Tibial nerve (tissue), 4 donors: ENCODE measurements at regions not wholly inside any gene's neighbourhood (a gene's known extent, or its start where the extent isn't known, plus 50 kb on each side); places are given as distances from the start of the nearest gene placed in this dataset.

ENCODE experiments used
- DNase-seq, 2 donors: peaks; one replicate each; pipeline ENCODE4 v3.0.0-alpha.2; 2019; ENCODE audit warnings: low spot score in 2 of 2
- H3K27ac ChIP-seq, 4 donors: fragments of 200-600 bp; sonication (generic) in 3 of 4; one replicate each; pipeline ENCODE4 v1.5.1; 2017 to 2019; ENCODE audit warnings: mild to moderate bottlenecking in 1 of 4
- H3K27me3 ChIP-seq, 2 donors: fragments of 200-600 bp; sonication (generic) in 1 of 2; one replicate each; pipeline versions ENCODE4 v1.5.1 to v1.6.0; 2017 to 2019
- H3K36me3 ChIP-seq, 3 donors: fragments of 200-600 bp; sonication (generic); one replicate each; pipeline ENCODE4 v1.5.1; 2018 to 2019
- H3K4me1 ChIP-seq, 4 donors: fragments of 200-600 bp; sonication (generic) in 3 of 4; one replicate each; pipeline ENCODE4 v1.5.1; 2017 to 2019
- H3K4me3 ChIP-seq, 4 donors: fragments of 200-600 bp; sonication (generic) in 3 of 4; one replicate each; pipeline ENCODE4 v1.5.1; 2017 to 2019; ENCODE audit warnings: mild to moderate bottlenecking in 1 of 4, moderate library complexity in 1 of 4
- H3K9me3 ChIP-seq, 4 donors: fragments of 200-600 bp; sonication (generic) in 3 of 4; one replicate each; pipeline ENCODE4 v1.5.1; 2017 to 2019
- CTCF ChIP-seq, 5 experiments: fragments of 200-600 bp in 3 of 5; fragments of 450-650 bp in 2 of 5; sonication (generic) in 3 of 5; IDR thresholded peaks; one replicate each; pipeline ENCODE4 v1.5.1; 2016 to 2019; ENCODE audit warnings: antibody characterized with exemption in 5 of 5, mild to moderate bottlenecking in 3 of 5, moderate library complexity in 2 of 5
- EP300 ChIP-seq, 2 donors: sonication (generic); formaldehyde crosslinking; IDR thresholded peaks; one replicate each; pipeline ENCODE4 v1.6.1; 2017; ENCODE audit warnings: antibody characterized with exemption in 2 of 2, mild to moderate bottlenecking in 1 of 2
- POLR2A ChIP-seq, 2 donors: fragments of 450-650 bp; IDR thresholded peaks; one replicate each; pipeline ENCODE4 v1.6.1; 2017; ENCODE audit warnings: antibody characterized with exemption in 2 of 2, mild to moderate bottlenecking in 2 of 2, moderate library complexity in 2 of 2
- WGBS, 2 donors: methylation state at CpG; one replicate each; pipeline ENCODE4 v1.1.5; 2018; 5-methylcytosine and 5-hydroxymethylcytosine counted together

GRCh38 chr14:49057838-49058510 is 528.2 kb downstream of the RPS29 start:
- no peaks in the 10 kb centered on the region for H3K36me3 ChIP-seq
- H3K4me3 ChIP-seq: no peak overlapping the region
- DNase-seq: no peak
- H3K27me3 ChIP-seq: no peaks in the 10 kb centered on the region
- TF ChIP-seq EP300 (IDR thresholded peaks at IDR 0.05) (no peak), POLR2A (IDR thresholded peaks at IDR 0.05) (no peak), CTCF (IDR thresholded peaks at IDR 0.05) (no peak)
- no peak overlapping the region for H3K27ac ChIP-seq
- 18 to 21% methylated on average over 1 of the region's 1 CpG for WGBS, 2 donors
- no peaks in the 10 kb centered on the region for H3K9me3 ChIP-seq
- H3K4me1 ChIP-seq: no peaks in the 10 kb centered on the region

GRCh38 chr14:49056021-49056420 is 530.2 kb downstream of the RPS29 start:
- TF ChIP-seq CTCF (IDR thresholded peaks at IDR 0.05) (no peak), POLR2A (IDR thresholded peaks at IDR 0.05) (no peak), EP300 (IDR thresholded peaks at IDR 0.05) (no peak)
- WGBS, 2 donors: 48 to 59% methylated on average over 1 of the region's 1 CpG
- Histone ChIP-seq H3K4me1 (no peaks in the 10 kb centered on the region), H3K9me3 (no peaks in the 10 kb centered on the region), H3K27ac (no peak overlapping the region), H3K36me3 (no peaks in the 10 kb centered on the region), H3K27me3 (no peaks in the 10 kb centered on the region), H3K4me3 (no peak overlapping the region)
- no peak for DNase-seq

DNA sequence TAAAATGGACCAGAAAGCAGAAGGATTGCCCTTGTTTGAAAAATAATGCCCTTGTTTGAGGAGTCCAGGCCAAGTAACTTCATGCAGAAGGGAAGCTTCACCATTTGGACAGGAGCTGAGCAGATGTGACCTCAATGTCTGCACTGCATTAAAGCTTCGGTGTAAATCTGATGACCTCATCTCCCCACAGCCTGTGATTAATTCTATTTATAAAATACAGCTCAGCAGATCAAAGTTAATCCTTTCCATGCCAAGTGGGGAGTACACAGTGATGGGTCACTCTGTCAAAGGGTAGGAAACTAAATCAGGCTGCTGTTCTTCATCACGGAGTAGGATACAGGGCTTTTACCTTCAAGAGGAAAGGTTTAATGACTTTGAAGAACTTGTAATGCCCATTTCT is 533.7 kb downstream of the RPS29 start:
- Histone ChIP-seq H3K4me1 (no peaks in the 10 kb centered on the region), H3K4me3 (no peak overlapping the region), H3K27ac (no peak overlapping the region), H3K36me3 (no peaks in the 10 kb centered on the region), H3K9me3 (no peaks in the 10 kb centered on the region), H3K27me3 (no peaks in the 10 kb centered on the region)
- no peak for DNase-seq
- TF ChIP-seq CTCF (IDR thresholded peaks at IDR 0.05) (no peak), EP300 (IDR thresholded peaks at IDR 0.05) (no peak), POLR2A (IDR thresholded peaks at IDR 0.05) (no peak)
- 37 to 41% methylated on average over 2 of the region's 2 CpGs for WGBS, 2 donors

DNA sequence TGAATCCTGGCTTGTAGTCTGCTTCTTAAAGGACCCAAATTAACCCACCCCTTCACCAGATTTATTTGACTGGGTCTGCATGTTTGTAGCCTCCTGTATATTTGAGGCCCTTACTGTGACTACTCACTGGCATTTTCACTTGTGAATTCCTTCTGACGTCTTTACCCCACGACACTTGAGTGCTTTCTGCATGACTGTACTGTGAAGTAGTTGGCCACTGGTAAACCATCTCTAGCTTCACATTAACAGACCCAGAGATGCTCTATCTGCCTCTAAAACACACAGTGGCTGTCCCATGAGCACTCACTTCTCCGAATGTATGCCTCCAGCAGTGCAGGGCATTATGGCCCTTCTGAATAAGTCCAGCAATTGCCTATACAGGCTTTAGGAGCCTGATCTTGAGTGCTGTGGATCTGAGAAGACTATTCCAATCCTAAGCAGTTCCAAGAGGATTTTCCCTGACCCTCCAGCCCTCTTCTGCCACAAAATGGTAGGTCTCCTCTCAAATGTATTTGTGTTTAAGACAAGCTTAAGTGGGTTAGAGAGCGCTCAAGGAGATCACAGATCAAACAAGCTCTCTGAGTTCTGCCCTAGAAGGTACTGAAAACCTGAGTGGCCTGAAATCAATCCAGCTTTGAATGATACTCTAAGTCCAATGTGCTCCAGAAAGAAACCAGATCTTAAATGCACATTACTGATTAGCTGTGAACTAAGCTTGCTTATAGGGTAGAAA is 534.7 kb downstream of the RPS29 start:
- TF ChIP-seq EP300 (IDR thresholded peaks at IDR 0.05) (no peak), CTCF (IDR thresholded peaks at IDR 0.05) (no peak), POLR2A (IDR thresholded peaks at IDR 0.05) (no peak)
- no peaks in the 10 kb centered on the region for H3K4me1 ChIP-seq
- DNase-seq: no peak
- 71 to 79% methylated on average over 4 of the region's 4 CpGs for WGBS, 2 donors
- no peak overlapping the region for H3K4me3 ChIP-seq
- H3K36me3 ChIP-seq: no peaks in the 10 kb centered on the region
- H3K27ac ChIP-seq: no peak overlapping the region
- no peaks in the 10 kb centered on the region for H3K9me3 ChIP-seq
- H3K27me3 ChIP-seq: no peaks in the 10 kb centered on the region

DNA sequence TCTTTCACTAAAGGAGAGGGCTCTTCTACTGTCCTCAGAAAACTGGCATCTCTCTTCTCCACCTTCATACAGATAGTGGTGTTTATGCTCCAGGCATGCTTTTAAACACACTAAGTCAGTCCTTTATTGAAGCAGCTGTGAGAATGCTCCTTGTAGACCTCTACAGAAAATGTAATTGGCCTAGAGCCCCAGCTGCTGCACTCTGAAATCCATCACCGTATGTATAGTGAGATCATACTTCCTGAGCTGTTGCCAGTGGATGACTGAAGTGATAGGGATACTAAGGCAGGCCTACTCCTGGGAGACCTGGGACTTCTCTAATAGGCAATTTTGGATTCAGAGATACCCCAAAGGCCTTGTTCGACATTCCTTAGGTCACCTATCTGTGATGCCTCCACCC is 535.4 kb downstream of the RPS29 start:
- Histone ChIP-seq H3K36me3 (no peaks in the 10 kb centered on the region), H3K27ac (no peak overlapping the region), H3K4me3 (no peak overlapping the region), H3K4me1 (no peaks in the 10 kb centered on the region), H3K27me3 (no peaks in the 10 kb centered on the region), H3K9me3 (no peaks in the 10 kb centered on the region)
- no peak for DNase-seq
- TF ChIP-seq EP300 (IDR thresholded peaks at IDR 0.05) (no peak), CTCF (IDR thresholded peaks at IDR 0.05) (no peak), POLR2A (IDR thresholded peaks at IDR 0.05) (no peak)
- WGBS, 2 donors: 54 to 71% methylated on average over 2 of the region's 2 CpGs
